ENCODE measurements at regions not wholly inside any gene's neighbourhood (a gene's known extent, or its start where the extent isn't known, plus 50 kb on each side); places are given as distances from the start of the nearest gene placed in this dataset.

- H3K4me3 ChIP-seq (ENCODE audit: low read depth, low read length), result no peak overlapping the region
- TF ChIP-seq CTCF (IDR thresholded peaks at IDR 0.05; ENCODE audit: low read depth, low read length, missing control alignments), result no peak
- DNase-seq (ENCODE audit: low read depth), result no peak
- in situ Hi-C loops (cut with HindIII; ENCODE audit: low sequenced_read_pairs), result no loop called here
Observed at GRCh38 chr2:729376-729861, 52.2 kb upstream of the TMEM18 start.

GRCh38 chr2:728165-728564 lies 51.0 kb upstream of the TMEM18 start:
- in situ Hi-C loops (cut with HindIII; ENCODE audit: low sequenced_read_pairs), result no loop called here
- no peak for DNase-seq (ENCODE audit: low read depth)
- TF ChIP-seq CTCF (IDR thresholded peaks at IDR 0.05; ENCODE audit: low read depth, low read length, missing control alignments), result no peak
- H3K4me3 ChIP-seq (ENCODE audit: low read depth, low read length), result no peak overlapping the region

- no peak for DNase-seq (ENCODE audit: low read depth)
- H3K4me3 ChIP-seq (ENCODE audit: low read depth, low read length), result no peak overlapping the region
- in situ Hi-C loops (cut with HindIII; ENCODE audit: low sequenced_read_pairs), result no loop called here
- no peak for TF ChIP-seq CTCF (IDR thresholded peaks at IDR 0.05; ENCODE audit: low read depth, low read length, missing control alignments)
Observed at GRCh38 chr2:727071-727470, 49.9 kb upstream of the TMEM18 start.

Data from astrocyte of the cerebellum (primary cell).